NCI-H2171 (cell line): ENCODE measurements at regions not wholly inside any gene's neighbourhood (a gene's known extent, or its start where the extent isn't known, plus 50 kb on each side); places are given as distances from the start of the nearest gene placed in this dataset.
"Not testable (repeated sequence)": the region's sequence is repeated elsewhere in the genome, so short reads cannot be mapped to it uniquely, and the experiment has no call there.

Experiments
- DNase-seq: peaks from one replicate; lab custom pipeline; 2025; lab: John Stamatoyannopoulos, UW

DNA sequence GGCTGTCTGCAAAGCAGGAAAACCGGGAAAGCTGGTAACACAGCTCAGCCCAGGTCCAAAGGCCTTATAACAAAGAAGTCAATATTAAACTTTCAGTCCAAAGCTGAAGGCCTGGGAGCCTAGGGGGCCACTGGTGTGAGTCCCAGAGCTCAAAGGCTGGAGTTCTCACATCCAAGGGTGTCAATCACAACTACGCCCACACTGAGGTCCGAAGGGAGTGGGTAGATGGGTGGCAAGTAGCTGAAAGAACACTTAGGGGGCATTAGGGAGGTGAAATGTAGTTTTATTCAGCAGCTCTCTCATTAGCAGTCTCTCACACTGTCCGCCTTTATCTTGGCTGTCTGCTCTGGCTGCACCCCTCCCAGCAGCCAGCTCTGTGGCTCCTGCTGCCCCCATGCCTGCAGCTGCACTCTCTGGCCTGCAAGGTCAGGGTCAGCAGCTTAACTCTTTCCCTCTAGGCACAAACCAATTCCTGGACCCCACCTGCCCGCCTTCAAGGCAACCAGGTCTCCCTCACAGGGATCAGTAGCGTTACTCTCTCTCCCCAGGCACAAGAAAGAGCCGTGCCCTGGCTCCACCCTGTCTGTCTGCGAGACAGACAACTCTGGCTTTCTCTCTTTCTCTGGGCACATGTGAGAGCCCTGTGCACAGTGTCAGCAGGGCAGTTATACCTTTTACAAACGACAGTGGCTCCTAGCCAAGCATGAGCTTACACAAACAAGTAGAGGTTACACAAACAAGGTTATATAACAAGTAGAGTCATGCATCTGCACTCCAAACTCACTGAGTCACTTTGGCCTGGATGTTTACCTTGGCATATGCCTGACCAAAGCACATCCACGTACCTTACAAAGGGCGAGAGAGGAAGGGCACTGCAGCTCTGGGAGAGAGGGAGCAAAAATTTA, 249.4 kb upstream of the PCDH20 start:
- DNase-seq, result no peak

DNA sequence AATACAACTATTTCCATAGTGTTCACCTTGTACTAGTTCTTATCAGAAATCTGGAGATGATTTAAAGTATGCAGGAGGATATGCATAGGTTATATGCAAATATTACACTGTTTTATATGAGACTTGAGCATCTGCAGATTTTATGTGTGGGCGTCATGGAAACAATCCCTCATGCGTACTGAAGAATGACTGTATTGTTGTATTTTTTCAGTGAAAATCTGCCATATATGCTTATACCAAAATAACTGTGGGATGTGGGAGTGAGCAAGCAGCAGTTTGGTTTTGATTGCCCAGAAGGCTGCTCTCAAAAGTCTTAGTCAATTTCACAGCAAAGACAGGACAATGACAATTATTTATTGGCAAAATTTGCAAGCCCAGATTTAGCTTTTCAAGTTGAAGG, 238.8 kb upstream of the PCDH20 start:
- DNase-seq, result no peak

DNA sequence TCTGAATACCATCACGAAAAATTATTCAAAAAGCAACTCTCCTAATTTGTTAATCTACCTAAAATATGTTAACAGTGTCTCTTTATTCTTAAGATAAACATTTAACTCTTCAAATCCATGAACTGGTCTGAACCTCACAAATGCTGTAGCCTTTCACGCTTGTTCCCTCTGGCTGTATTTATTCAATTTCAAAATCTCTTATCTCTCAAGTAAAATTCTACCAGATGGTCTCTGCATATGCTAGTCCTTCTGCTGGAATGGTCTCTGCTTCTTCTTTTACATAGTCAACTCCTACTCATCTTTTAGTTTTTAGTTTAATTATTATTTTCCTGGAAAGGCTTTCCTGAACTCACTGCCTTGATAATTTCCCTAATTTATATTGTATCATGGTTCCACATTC, 232.9 kb upstream of the PCDH20 start:
- no peak for DNase-seq

DNA sequence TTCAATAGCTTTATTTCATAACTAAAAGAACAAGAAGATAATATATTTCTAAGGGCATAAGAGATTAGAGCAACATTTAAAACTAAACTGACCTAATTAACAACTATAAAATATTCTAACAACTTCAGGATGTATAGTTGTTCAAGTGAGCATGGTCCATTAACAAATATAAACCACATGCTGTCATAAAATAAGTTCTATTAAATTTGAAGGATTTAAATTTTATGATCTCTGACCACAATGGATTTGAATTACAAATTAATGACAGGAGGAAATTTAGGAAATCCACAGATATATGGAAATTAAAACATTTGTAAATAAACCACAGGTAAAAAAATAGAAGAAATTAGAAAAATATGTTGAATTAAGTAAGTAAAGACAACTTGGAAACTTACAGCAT, 196.5 kb upstream of the PCDH20 start:
- DNase-seq, result no peak

DNA sequence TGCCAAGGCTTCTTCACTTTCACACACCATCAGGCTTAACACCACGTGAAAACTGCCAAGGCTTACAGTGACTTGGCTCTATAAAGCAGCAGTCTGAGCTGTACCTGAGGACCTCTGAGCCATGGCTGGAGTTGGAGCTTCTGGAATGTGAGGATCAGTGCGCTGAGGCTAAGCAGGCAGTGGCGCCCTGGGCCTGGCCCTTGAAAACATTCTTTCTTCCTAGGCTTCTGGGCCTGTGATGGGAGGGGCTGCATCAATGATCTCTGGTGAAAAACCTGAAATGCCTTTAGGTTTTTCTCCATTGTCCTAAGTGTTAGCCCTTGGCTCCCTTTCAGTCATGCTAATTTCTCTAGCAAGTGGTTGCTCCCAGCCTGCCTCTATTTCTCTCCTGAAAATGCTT, 192.5 kb upstream of the PCDH20 start:
- DNase-seq, result no peak

DNA sequence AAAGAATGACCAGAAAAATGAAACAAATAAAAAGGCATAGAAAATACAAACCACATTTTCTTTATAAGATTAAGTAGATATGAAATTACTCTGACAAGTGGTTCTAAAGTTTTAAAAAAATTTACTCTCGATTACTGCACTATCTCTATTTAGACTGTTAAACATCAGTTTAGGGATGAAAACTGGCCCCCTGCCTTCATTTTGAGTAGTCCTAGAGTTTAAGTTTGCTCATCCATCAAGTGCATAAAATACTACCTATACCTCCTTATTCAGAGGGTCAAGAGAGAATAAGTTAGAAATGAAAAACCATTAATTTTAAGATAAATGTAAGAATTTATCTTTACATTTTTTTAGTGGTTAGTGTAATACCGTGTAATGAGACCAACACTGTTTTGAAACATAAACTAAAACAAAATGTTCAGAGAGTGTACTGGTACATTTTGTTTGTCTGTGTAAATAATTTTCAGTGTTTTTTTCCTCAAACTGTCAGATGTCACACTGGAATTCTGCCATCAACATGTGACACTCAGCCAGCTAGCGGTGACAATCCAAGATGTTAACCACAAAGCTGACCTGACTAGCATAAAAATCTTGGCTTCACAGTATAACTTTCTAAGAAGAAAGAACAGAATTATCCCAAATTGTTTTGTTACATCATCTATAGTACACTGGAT, 184.8 kb upstream of the PCDH20 start:
- DNase-seq, result no peak

DNA sequence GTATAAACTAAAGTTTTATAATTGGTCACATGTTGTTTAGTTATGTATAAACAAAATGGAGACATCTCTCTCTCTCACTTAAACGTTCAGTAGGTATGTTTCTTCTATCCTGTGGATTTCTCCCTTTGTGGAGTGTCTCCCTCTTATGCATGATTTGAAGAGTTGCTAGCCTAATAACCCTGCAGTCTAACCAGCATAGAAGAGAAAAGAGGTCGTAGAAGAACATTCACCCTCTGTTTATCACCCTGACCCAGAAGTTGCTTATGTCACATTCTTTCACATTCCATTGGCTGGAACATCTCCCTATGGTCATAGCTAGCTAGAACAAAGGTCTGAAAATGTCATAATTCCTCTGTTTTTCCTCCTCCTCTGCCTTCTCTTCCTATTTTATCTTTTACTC, 176.8 kb upstream of the PCDH20 start:
- DNase-seq, result no peak

DNA sequence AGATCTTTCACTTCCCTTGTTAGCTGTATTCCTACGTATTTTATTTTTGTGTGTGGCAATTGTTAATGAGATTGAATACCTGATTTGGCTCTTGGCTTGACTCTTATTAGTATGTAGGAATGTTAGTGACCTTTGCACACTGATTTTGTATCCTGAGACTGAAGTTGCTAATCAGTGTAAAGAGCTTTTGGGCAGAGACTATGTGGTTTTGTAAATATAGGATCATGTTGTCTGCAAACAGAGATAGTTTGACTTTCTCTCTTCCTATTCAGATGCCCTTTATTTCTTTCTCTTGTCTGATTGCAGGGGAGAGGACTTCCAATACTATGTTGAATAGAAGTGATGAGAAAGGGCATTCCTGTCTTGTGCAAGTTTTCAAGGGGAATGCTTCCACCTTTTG, 160.3 kb upstream of the PCDH20 start:
- DNase-seq, result no peak

DNA sequence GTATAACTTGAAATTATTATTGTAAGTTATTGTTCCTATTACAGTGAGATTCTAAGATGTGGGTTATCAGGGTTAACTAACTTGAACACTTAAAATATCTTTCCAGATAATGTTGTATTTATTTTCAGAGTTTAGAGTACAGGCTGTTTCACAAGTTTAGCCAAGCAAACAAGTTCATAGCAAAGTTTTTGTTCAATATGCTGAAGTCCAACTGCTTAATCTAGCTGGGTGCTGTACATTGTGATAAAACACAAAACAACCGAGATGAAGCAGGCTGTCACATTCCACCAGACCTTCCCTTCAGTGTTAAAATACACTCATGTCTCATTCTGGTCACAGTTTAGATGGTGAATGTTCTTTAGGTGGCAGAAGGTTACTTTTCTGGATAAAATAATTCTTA, 148.0 kb upstream of the PCDH20 start:
- no peak for DNase-seq

DNA sequence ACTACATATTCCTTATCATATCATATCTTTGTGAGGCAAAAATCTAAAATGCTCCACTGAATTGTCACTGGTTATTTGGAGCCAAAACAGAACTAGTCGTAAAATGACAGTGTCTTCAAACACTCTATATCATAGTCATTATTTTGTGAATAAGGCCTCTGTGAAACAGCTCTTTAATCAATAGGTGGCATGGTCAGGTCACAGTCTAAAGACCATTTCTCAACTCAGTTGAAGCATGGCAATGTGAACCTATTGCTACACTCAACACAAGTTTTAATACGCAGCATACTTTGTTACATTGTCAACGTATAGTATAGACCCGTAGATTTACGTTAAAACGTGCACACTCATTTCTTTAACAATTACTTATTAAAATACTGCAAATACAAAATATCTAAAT, 131.3 kb upstream of the PCDH20 start:
- no peak for DNase-seq

DNA sequence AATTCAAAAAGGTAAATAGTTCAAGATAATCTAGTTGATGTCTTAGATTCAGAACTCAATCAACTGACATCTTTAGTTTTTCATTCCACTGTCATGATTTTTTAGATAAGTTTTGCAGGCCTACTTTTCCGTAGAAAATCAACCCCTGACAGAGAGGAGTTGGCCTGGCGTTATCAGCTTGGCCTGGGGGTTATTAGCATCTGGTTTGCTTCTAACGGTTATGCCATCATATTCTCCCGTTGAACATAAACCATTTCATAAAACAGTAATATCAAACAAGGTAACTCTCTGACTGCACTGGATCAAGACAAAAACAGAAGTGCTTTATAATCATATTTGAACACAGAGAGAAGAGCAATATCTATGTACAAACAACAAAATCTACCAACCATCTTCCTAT, 130.8 kb upstream of the PCDH20 start:
- DNase-seq, result no peak

DNA sequence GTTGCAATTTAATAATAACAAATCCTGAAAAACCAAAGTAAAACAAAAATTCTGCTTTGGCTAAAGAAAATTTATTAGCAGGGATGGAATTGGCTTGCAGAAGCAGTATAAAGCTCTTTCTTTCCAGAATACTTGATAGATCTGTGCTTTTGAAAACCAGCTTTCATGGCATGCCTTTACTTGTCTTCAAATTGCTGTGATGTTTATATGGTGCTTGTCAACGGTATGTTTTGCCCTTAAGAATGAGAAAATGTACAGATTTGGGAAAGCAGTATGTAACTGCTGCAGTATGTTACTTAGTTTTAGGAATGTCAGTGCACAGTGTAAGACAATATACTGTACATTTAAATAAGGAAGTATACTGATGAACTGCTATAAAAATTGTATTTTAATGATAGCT, 120.8 kb upstream of the PCDH20 start:
- no peak for DNase-seq

DNA sequence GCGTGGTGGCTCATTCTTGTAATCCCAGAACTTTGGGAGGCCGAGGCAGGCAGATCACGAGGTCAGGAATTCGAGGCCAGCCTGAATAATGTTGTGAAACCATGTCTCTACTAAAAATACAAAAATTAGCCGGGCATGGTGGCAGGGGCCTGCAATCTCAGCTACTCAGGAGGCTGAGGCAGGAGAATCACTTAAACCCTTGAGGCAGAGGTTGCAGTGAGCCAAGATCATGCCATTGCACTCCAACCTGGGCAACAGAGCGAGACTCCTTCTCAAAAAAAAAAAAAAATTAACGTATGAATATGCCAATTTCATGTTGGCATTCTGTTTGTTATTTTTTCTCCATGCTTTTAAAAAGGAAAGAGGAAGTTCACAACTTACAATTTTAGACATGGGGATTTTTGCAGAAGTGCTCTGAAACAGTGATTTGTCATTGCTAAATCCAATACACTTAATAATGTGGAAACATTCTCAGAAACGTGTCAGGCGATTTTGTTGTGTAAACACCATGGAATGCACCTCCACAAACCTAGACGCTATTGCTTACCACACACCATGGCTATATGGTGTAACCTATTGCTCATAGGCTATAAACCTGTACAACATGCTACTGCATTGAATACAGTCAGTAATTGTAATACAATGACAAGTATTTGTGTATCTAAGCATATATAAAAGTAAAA, 115.9 kb upstream of the PCDH20 start:
- DNase-seq, result no peak

DNA sequence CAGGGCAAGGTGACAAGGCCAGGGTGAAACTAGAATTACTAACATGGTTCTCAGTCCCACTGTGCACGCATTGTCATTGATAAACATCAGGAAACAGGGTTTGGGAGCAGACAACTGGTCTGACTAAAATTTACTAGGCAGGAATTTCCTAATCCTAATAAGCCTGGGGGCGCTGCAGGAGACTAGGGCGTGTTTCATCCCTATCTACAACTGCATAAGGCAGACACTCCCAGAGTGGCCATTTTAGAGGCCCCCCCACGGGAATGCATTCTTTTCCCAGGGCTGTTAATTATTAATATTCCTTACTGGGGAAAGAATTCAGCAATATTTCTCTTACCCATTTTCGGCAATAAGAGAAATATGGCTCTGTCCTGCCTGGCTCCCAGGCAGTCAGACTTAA, 103.6 kb upstream of the PCDH20 start:
- not testable (repeated sequence) for DNase-seq

DNA sequence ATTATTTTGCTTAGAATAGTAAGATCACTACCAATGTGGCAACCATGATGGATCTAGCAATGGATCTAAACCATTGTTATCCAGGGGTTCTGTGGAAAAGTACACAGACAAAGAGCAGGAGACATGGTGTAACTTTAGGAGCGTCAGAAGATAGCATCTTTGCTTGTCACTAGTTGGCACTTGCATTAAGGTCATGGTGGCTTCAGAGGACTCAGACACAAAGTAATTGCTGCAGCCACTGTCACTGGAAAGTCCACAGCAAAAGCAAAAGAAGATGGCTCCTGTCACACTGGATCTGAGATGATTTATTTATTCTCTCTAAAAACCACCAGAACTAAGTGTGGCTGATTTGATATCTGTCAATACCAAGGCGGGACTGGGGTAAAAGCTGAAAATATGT, 93.3 kb upstream of the PCDH20 start:
- no peak for DNase-seq

DNA sequence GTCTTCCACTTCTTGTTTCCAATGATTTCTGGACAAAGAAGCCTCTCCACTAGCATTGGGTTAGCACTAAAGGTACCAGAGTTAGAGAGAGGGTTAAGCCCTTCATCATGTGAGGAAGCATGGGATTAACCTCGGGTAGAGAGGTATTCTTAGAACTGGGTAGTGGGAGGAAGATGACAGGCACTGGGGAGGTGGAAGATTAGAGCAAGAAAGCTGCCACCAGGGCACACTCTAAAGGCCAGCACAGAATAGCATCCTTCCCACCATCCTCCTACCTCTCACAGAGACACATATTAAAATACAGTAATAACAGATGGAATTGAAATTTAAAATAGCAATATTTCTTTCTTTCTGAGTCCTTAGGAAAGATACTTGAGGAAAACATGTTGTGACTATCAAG, 84.5 kb upstream of the PCDH20 start:
- no peak for DNase-seq

DNA sequence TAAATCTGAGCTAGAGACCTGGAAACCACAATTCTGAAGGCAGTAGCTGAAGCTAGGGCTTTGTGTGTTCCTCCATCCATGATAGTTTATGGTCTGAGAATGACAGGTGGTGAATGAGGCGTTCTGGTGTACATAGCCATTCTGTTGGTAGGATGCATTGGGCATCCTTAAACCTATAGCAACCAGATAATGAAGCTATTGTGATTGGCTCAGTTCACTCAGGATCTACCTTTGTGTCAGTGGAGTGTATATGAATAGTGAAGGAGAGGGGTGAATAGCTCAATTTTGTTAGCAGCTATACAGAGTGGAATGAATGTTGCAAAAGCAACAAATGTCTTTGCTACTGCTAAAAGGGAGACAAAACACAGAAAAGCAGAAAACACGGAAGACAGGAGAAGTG, 80.0 kb upstream of the PCDH20 start:
- no peak for DNase-seq

DNA sequence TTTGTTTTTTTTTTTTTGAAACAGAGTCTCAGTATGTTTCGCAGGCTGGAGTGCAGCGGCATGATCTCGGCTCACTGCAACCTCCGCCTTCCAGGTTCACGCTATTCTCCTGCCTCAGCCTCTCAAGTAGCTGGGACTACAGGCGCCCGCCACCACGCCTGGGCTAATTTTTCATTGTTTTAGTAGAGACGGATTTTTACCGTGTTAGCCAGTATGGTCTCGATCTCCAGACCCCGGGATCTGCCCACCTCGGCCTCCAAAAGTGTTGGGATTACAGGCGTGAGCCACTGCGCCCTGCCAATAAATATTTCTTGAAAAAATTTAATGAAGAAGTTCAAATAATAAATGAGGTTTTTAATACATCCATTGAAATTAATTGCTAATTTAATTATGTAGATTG, 77.9 kb upstream of the PCDH20 start:
- not testable (repeated sequence) for DNase-seq

DNA sequence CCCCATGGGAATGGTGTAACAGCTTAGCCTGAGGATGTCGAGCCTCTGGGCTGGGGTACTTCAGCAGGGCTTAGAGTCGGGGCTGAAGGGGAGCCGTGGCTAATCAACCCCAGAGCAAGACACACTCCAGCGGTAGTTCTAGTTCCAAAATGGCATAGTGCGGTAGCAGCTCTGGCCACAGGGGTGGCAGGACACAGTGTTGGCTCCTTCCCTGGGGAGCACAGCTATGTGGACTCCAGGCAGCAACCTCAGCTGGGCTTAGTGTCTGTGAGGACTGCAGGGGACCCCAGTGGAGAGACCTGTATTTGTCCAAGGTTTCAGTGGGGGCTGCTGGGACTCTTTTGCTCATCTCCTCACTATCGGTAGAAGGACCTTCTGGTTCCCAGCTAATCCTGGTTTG, 70.8 kb upstream of the PCDH20 start:
- no peak for DNase-seq

DNA sequence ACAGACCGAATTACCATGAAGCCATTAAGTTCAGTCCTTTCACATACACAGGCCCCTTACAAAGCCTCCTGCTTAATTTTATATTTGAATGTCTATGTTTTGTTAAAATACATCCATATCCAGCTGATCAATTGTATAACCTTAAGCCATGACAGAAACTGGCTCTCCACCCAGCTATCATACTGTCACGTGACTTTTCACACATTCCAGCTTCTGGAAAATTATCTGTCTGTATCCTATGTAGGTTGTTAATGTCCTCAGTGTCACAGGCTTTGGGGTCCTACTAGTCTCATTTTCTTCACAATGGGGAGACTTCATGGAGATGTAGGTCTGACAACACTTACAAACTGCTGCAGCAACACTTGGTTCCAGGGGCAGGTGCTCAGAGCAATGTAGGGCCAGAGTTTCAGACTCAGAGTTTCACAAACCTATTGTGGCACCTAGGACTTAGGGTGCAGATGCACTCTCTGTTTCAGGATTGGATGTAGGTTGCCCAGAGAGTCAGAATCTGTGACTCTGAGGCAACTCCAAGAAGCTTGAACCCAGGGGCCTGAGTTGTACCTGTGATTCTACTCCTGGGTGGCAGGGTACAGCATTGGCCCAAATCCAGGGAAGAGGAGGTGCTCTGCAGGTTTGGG, 69.6 kb upstream of the PCDH20 start:
- DNase-seq, result no peak

DNA sequence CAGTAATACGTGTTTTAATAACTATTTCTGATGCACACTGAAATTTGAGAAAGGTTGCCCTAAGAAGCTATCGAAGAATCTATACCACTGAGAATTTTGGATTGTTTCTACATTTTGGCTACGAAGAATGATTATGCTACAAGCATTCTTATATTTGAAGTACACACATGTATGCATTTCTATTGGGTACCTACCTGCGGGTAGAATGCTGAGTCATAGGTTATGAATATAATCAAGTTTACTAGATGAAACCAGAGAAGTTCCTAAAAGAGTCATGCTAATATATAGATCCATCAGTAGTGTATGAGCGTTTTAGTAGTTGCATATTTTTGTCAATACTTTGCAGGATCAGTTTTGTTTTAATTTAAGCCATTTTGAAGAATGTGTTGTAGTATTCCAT, 62.0 kb upstream of the PCDH20 start:
- no peak for DNase-seq

DNA sequence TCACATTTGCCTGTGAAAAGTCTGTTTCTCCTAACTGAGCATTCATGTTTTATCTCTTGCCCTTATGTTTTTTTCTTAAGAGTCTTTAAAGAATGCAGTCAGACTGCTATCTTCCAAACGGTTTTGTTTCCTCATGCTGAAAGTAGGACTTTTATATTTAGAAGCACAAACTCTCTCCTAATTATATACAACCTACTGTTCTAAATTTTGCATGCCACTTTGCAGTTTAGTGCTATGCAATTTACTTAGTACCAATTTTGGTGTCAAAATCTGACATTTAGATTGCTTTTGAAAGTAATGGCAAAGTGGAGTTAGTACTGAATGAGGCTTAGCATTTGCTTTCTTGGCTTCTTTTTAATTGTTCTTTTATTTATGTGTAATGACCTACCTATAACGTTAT, 55.1 kb upstream of the PCDH20 start:
- no peak for DNase-seq

DNA sequence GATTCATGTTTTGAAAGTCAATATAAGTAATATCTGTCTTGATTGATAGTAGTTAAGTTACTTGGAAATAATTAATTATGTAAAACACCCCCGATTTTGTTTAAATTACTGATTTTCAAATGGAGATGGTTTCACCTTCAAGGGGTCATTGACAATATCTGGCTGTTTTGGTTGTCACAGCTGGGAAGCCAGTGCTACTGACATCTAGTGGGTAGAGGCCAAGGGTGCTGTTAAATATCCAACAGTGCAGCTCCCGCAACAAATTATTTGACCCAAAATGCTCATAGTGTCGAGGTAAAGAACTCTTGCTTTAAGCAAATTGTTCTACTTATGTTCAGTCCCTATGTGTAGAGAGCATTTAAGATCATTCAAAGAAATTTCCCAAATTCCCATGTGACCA, 50.6 kb upstream of the PCDH20 start:
- no peak for DNase-seq
